GM06990 (cell line): ENCODE measurements at regions not wholly inside any gene's neighbourhood (a gene's known extent, or its start where the extent isn't known, plus 50 kb on each side); places are given as distances from the start of the nearest gene placed in this dataset.

Source experiments
- DNase-seq: peaks from one replicate; pipeline ENCODE4 v3.0.0-alpha.2; 2011; ENCODE audit not compliant: insufficient read length; ENCODE audit errors: extremely low read depth
- H3K27me3 ChIP-seq: replicated peaks from 2 replicates; pipeline ENCODE4 v1.6.0; 2011; ENCODE audit warnings: low read length; ENCODE audit not compliant: control insufficient read depth, insufficient read depth
- H3K36me3 ChIP-seq: 2 replicates; pipeline ENCODE4 v1.5.1; 2011; ENCODE audit warnings: low read length; ENCODE audit not compliant: control insufficient read depth, insufficient read depth
- H3K4me3 ChIP-seq: replicated peaks from 2 replicates; pipeline ENCODE4 v1.5.1; 2011; ENCODE audit warnings: low read depth, mild to moderate bottlenecking, control low read depth, low read length
- TF ChIP-seq, protein P1 (sequence below): IDR thresholded peaks from 2 replicates; pipeline ENCODE4 v1.5.1; 2011; ENCODE audit warnings: low read length, control low read depth, mild to moderate bottlenecking, inconsistent platforms; ENCODE audit not compliant: insufficient read depth, poor library complexity, severe bottlenecking

DNA sequence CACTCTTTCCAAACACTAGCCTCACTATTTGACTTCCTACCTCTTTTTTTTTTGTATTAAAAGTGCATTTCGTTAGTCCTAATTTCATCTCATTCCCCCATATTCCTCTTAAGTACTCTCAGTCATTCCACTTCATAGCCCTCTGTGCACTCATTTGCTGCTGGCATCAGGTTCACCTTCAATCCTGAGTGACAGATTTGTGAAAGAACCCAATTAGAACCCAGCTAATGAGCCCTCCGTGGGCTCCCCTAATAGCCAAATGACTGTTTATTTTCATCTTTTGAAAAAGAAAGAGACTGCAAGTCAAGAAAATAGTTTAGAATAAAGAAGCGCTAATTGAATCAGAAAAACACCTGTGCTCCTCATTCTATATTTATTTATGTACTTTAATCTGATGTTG is 512.1 kb upstream of the LRATD1 start:
- Histone ChIP-seq H3K4me3 (no peak overlapping the region), H3K27me3 (no peaks in the 10 kb centered on the region), H3K36me3 (no peaks in the 10 kb centered on the region)
- TF ChIP-seq, protein P1, sequence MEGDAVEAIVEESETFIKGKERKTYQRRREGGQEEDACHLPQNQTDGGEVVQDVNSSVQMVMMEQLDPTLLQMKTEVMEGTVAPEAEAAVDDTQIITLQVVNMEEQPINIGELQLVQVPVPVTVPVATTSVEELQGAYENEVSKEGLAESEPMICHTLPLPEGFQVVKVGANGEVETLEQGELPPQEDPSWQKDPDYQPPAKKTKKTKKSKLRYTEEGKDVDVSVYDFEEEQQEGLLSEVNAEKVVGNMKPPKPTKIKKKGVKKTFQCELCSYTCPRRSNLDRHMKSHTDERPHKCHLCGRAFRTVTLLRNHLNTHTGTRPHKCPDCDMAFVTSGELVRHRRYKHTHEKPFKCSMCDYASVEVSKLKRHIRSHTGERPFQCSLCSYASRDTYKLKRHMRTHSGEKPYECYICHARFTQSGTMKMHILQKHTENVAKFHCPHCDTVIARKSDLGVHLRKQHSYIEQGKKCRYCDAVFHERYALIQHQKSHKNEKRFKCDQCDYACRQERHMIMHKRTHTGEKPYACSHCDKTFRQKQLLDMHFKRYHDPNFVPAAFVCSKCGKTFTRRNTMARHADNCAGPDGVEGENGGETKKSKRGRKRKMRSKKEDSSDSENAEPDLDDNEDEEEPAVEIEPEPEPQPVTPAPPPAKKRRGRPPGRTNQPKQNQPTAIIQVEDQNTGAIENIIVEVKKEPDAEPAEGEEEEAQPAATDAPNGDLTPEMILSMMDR: no peak
- no peak for DNase-seq

DNA sequence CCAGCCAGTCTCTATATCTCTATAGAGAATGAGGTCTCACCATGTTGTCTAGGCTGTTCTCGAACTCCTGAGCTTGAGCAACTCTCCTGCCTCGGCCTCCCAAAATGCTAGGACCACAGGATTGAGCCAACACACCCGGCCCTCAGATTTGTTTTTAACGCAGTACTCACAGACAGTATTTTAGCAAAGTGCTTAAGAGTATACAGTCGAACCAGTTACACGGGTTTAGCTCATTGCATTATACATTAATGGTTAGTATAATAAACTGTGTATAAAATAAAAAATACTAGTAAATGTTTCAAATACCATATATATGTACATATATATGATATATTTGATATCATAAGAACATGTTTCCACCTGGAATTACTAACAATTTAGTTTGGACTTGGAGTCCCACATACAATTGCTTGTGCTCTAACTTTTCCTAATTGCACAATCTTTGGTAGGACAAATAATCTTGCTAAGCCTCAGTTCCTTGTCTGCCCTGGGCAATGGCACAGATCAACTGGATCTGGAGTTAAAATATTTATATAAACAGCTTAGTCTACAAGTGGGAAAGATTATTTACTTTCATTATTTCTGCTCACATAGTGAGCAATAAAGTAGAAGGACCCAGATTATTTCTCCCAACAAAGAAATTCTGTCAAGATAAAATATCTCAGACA is 508.9 kb upstream of the LRATD1 start:
- DNase-seq: no peak
- no peaks in the 10 kb centered on the region for H3K27me3 ChIP-seq
- TF ChIP-seq, protein P1: no peak
- no peak overlapping the region for H3K4me3 ChIP-seq
- H3K36me3 ChIP-seq: no peaks in the 10 kb centered on the region

DNA sequence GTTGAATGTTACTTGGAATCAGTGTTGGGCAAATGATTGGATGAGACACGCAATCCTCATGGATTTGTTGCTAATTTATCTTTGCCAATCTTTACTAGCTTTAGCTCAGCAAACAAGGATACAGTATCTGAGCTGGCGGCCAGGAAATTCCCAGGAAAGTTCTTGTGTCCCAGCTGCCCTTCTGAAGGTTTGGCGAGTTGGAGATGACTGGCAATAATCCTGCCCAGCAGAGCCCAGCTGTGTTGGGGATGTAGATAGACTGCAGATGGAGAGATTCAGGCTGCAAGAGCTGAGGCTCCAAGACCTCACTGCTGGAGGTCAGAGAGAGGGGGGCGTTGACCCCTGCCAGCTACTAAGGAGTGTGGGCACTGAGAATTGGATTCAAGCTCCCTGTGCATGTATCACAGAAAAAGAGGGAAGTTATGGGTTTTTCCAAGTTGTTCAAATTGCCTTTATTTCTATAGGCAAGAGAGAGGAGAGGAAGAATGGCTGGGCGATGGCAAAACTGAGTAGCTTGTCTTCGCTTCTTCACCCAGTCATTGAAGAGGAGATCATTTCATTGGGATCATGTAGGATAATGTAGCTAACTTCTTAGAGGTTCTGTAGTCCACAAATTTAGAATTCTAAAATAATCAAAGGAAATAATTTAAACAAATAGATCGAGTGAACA is 506.8 kb upstream of the LRATD1 start:
- DNase-seq: no peak
- H3K36me3 ChIP-seq: no peaks in the 10 kb centered on the region
- no peaks in the 10 kb centered on the region for H3K27me3 ChIP-seq
- TF ChIP-seq, protein P1: no peak
- no peak overlapping the region for H3K4me3 ChIP-seq

DNA sequence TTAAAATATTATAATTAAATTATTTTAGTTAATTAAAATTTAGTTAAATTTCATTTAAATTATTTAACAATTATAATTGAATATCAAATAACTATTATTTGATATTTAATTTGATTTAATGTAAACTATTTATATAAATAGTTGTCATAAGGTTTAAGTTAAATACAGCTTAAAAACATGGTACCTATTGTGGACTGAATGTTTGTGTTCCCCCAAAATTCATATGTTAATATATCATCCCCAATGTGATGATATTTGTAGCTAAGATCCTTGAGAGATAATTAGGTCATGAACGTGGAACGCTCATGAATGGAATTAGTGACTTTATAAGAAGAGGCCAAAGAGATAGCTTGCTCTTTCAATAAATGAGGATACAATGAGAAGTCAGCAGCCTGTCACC is 505.7 kb upstream of the LRATD1 start:
- H3K36me3 ChIP-seq: no peaks in the 10 kb centered on the region
- H3K27me3 ChIP-seq: no peaks in the 10 kb centered on the region
- TF ChIP-seq, protein P1: no peak
- DNase-seq: no peak
- no peak overlapping the region for H3K4me3 ChIP-seq

DNA sequence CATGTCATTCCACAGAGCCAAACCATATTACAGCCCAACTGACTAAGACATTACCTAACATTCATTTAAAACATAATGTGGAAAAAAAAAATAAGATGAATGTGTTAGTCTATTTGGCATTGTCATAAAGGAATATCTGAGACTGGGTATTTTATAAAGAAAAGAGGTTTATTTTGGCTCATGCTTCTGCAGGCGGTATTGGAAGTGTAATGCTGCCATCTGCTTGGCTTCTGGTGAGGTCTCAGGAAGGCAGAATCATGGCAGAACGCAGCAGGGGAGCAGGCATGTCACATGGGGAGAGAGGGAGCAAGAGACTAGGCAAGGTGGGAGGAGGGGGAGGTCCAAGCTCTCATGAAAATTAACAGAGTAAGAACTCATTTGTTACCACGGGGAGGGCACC is 504.8 kb upstream of the LRATD1 start:
- TF ChIP-seq, protein P1: no peak
- no peaks in the 10 kb centered on the region for H3K36me3 ChIP-seq
- H3K27me3 ChIP-seq: no peaks in the 10 kb centered on the region
- no peak overlapping the region for H3K4me3 ChIP-seq
- no peak for DNase-seq
